Activated naive CD8-positive, alpha-beta T cell treated with anti-CD3 and anti-CD28 coated beads, Interleukin-2, amount 10 ng/mL, durations not matched to agents 7 days and 5 days (primary cell): ENCODE measurements at regions not wholly inside any gene's neighbourhood (a gene's known extent, or its start where the extent isn't known, plus 50 kb on each side); places are given as distances from the start of the nearest gene placed in this dataset.
"Not testable (repeated sequence)": the region's sequence is repeated elsewhere in the genome, so short reads cannot be mapped to it uniquely, and the experiment has no call there.

Source experiments
- ATAC-seq: fragments of 150-1000 bp; cut with Tn5 transposase; one replicate; pipeline ENCODE4 v1.10.0; 2021; ENCODE audit warnings: low read depth, moderate library complexity
- POLR2A ChIA-PET: fragments of 350-600 bp; sonication (Branson Sonifier 250); formaldehyde crosslinking; loops from one replicate; lab custom pipeline; 2021; ENCODE audit warnings: antibody characterized with exemption; lab: Charles Lee
- DNase-seq: peaks from one replicate; pipeline ENCODE4 v3.0.0; 2021
- H3K27ac Mint-ChIP-seq: one replicate; pipeline ENCODE4 v1.8.0; 2022; ENCODE audit warnings: mild to moderate bottlenecking, mixed read lengths
- H3K27me3 Mint-ChIP-seq: one replicate; pipeline ENCODE4 v1.8.0; 2022; ENCODE audit warnings: mild to moderate bottlenecking, moderate library complexity, mixed read lengths
- H3K36me3 Mint-ChIP-seq: one replicate; pipeline ENCODE4 v1.8.0; 2021; ENCODE audit warnings: mild to moderate bottlenecking, mixed read lengths
- H3K4me1 Mint-ChIP-seq: one replicate; pipeline ENCODE4 v1.8.0; 2021; ENCODE audit warnings: mixed read lengths
- H3K4me3 Mint-ChIP-seq: one replicate; pipeline ENCODE4 v1.8.0; 2022; ENCODE audit warnings: mild to moderate bottlenecking, moderate library complexity, mixed read lengths
- H3K9me3 Mint-ChIP-seq: one replicate; pipeline ENCODE4 v1.8.0; 2021; ENCODE audit warnings: mixed read lengths

- POLR2A ChIA-PET = no interaction called here
- DNase-seq (no peak), ATAC-seq (no peak)
- Mint-ChIP-seq H3K27ac (no peak overlapping the region), H3K4me3 (no peak overlapping the region), H3K4me1 (peaks cover 2% of the 10 kb centered on the region), H3K27me3 (no peaks in the 10 kb centered on the region), H3K36me3 (no peaks in the 10 kb centered on the region), H3K9me3 (no peaks in the 10 kb centered on the region)
These were observed 521.7 kb upstream of the DAB2 start for GRCh38 chr5:39946356-39947045.

- Mint-ChIP-seq H3K4me1 (peaks cover 2% of the 10 kb centered on the region), H3K4me3 (no peak overlapping the region), H3K9me3 (no peaks in the 10 kb centered on the region), H3K36me3 (no peaks in the 10 kb centered on the region), H3K27me3 (no peaks in the 10 kb centered on the region), H3K27ac (no peak overlapping the region)
- POLR2A ChIA-PET = no interaction called here
- no peak for DNase-seq
- ATAC-seq = no peak
These were observed 521.1 kb upstream of the DAB2 start for GRCh38 chr5:39945870-39946269.

- Mint-ChIP-seq H3K4me1 (no peaks in the 10 kb centered on the region), H3K27ac (no peak overlapping the region), H3K9me3 (peaks cover 2% of the 10 kb centered on the region), H3K36me3 (no peaks in the 10 kb centered on the region), H3K4me3 (no peak overlapping the region), H3K27me3 (no peaks in the 10 kb centered on the region)
- POLR2A ChIA-PET = no interaction called here
- ATAC-seq = no peak
- no peak for DNase-seq
These were observed 519.0 kb upstream of the DAB2 start for GRCh38 chr5:39943811-39944210.

- DNase-seq (no peak), ATAC-seq (no peak)
- Mint-ChIP-seq H3K4me1 (no peaks in the 10 kb centered on the region), H3K4me3 (no peak overlapping the region), H3K9me3 (peaks cover 2% of the 10 kb centered on the region), H3K27me3 (no peaks in the 10 kb centered on the region), H3K27ac (no peak overlapping the region), H3K36me3 (no peaks in the 10 kb centered on the region)
- POLR2A ChIA-PET = no interaction called here
These were observed 517.8 kb upstream of the DAB2 start for GRCh38 chr5:39942606-39943005.

GRCh38 chr5:39941416-39941815 is 516.6 kb upstream of the DAB2 start:
- H3K36me3 Mint-ChIP-seq = no peaks in the 10 kb centered on the region
- H3K4me3 Mint-ChIP-seq = no peak overlapping the region
- no peak overlapping the region for H3K27ac Mint-ChIP-seq
- POLR2A ChIA-PET = no interaction called here
- ATAC-seq = no peak
- no peak for DNase-seq
- H3K4me1 Mint-ChIP-seq = no peaks in the 10 kb centered on the region
- peaks cover 2% of the 10 kb centered on the region for H3K9me3 Mint-ChIP-seq
- H3K27me3 Mint-ChIP-seq = peaks cover 6% of the 10 kb centered on the region

GRCh38 chr5:39934830-39935229 is 510.1 kb upstream of the DAB2 start:
- H3K27me3 Mint-ChIP-seq = peaks cover 12% of the 10 kb centered on the region
- no peak for DNase-seq
- no peak overlapping the region for H3K27ac Mint-ChIP-seq
- H3K36me3 Mint-ChIP-seq = no peaks in the 10 kb centered on the region
- ATAC-seq = no peak
- POLR2A ChIA-PET = no interaction called here
- H3K4me1 Mint-ChIP-seq = no peaks in the 10 kb centered on the region
- H3K9me3 Mint-ChIP-seq = peaks cover under 1% of the 10 kb centered on the region
- H3K4me3 Mint-ChIP-seq = no peak overlapping the region

GRCh38 chr5:39933061-39933460 is 508.3 kb upstream of the DAB2 start:
- no peaks in the 10 kb centered on the region for H3K9me3 Mint-ChIP-seq
- no peak for ATAC-seq
- POLR2A ChIA-PET = no interaction called here

GRCh38 chr5:39928709-39929108 is 503.9 kb upstream of the DAB2 start:
- no peak for ATAC-seq
- POLR2A ChIA-PET = no interaction called here
- no peak overlapping the region for H3K27ac Mint-ChIP-seq
- no peak for DNase-seq
- H3K27me3 Mint-ChIP-seq = peaks cover 13% of the 10 kb centered on the region
- H3K4me3 Mint-ChIP-seq = no peak overlapping the region
- peaks cover 2% of the 10 kb centered on the region for H3K9me3 Mint-ChIP-seq
- no peaks in the 10 kb centered on the region for H3K36me3 Mint-ChIP-seq
- no peaks in the 10 kb centered on the region for H3K4me1 Mint-ChIP-seq

More at GRCh38 chr5:39933061-39933460, 508.3 kb upstream of the DAB2 start:
- DNase-seq = no peak
- H3K4me1 Mint-ChIP-seq = no peaks in the 10 kb centered on the region
- H3K4me3 Mint-ChIP-seq = no peak overlapping the region
- H3K27ac Mint-ChIP-seq = no peak overlapping the region
- peaks cover 15% of the 10 kb centered on the region for H3K27me3 Mint-ChIP-seq
- no peaks in the 10 kb centered on the region for H3K36me3 Mint-ChIP-seq

GRCh38 chr5:39919876-39920275 is 495.1 kb upstream of the DAB2 start:
- ATAC-seq (no peak), DNase-seq (no peak)
- Mint-ChIP-seq H3K27ac (no peak overlapping the region), H3K27me3 (peaks cover 8% of the 10 kb centered on the region), H3K9me3 (no peaks in the 10 kb centered on the region), H3K36me3 (peaks cover 1% of the 10 kb centered on the region), H3K4me3 (no peak overlapping the region), H3K4me1 (no peaks in the 10 kb centered on the region)
- POLR2A ChIA-PET = no interaction called here

GRCh38 chr5:39912906-39913305 is 488.1 kb upstream of the DAB2 start:
- DNase-seq = no peak
- H3K9me3 Mint-ChIP-seq = peaks cover 2% of the 10 kb centered on the region
- peaks cover 5% of the 10 kb centered on the region for H3K27me3 Mint-ChIP-seq
- no peak for ATAC-seq
- H3K4me1 Mint-ChIP-seq = no peaks in the 10 kb centered on the region
- no peak overlapping the region for H3K27ac Mint-ChIP-seq
- H3K4me3 Mint-ChIP-seq = no peak overlapping the region
- POLR2A ChIA-PET = no interaction called here
- H3K36me3 Mint-ChIP-seq = no peaks in the 10 kb centered on the region

GRCh38 chr5:39907267-39907951 is 482.6 kb upstream of the DAB2 start:
- H3K4me1 Mint-ChIP-seq, POLR2A ChIA-PET: not testable (repeated sequence)

GRCh38 chr5:39906146-39906545 is 481.4 kb upstream of the DAB2 start:
- POLR2A ChIA-PET = no interaction called here
- H3K27me3 Mint-ChIP-seq = peaks cover 2% of the 10 kb centered on the region
- DNase-seq = no peak
- no peaks in the 10 kb centered on the region for H3K36me3 Mint-ChIP-seq
- no peak overlapping the region for H3K27ac Mint-ChIP-seq
- ATAC-seq = no peak
- no peaks in the 10 kb centered on the region for H3K4me1 Mint-ChIP-seq
- no peak overlapping the region for H3K4me3 Mint-ChIP-seq
- H3K9me3 Mint-ChIP-seq = peaks cover 2% of the 10 kb centered on the region

More at GRCh38 chr5:39907267-39907951, 482.6 kb upstream of the DAB2 start:
- not testable (repeated sequence) for H3K4me3 Mint-ChIP-seq, H3K9me3 Mint-ChIP-seq, DNase-seq, H3K27me3 Mint-ChIP-seq, ATAC-seq, H3K27ac Mint-ChIP-seq, H3K36me3 Mint-ChIP-seq

- DNase-seq (no peak), ATAC-seq (no peak)
- H3K9me3 Mint-ChIP-seq = peaks cover 1% of the 10 kb centered on the region
- no peak overlapping the region for H3K27ac Mint-ChIP-seq
- H3K4me1 Mint-ChIP-seq = no peaks in the 10 kb centered on the region
- H3K36me3 Mint-ChIP-seq = no peaks in the 10 kb centered on the region
- POLR2A ChIA-PET = no interaction called here
- H3K4me3 Mint-ChIP-seq = no peak overlapping the region
- H3K27me3 Mint-ChIP-seq = peaks cover 2% of the 10 kb centered on the region
These were observed 480.6 kb upstream of the DAB2 start for GRCh38 chr5:39905356-39905755.

- H3K27ac Mint-ChIP-seq = no peak overlapping the region
- ATAC-seq (no peak), DNase-seq (no peak)
- no peaks in the 10 kb centered on the region for H3K27me3 Mint-ChIP-seq
- POLR2A ChIA-PET = no interaction called here
- H3K36me3 Mint-ChIP-seq = no peaks in the 10 kb centered on the region
- H3K4me1 Mint-ChIP-seq = no peaks in the 10 kb centered on the region
- H3K9me3 Mint-ChIP-seq = no peaks in the 10 kb centered on the region
- no peak overlapping the region for H3K4me3 Mint-ChIP-seq
These were observed 477.8 kb upstream of the DAB2 start for GRCh38 chr5:39902626-39903025.
